Sigmoid colon (tissue), 6 donors: ENCODE measurements at regions not wholly inside any gene's neighbourhood (a gene's known extent, or its start where the extent isn't known, plus 50 kb on each side); places are given as distances from the start of the nearest gene placed in this dataset.
"Not testable (repeated sequence)": the region's sequence is repeated elsewhere in the genome, so short reads cannot be mapped to it uniquely, and the experiment has no call there.

ENCODE experiments used
- DNase-seq: peaks from one replicate; pipeline ENCODE4 v3.0.0-alpha.2; 2019
- H3K27ac ChIP-seq, 4 donors: fragments of 200-600 bp; sonication (generic); one replicate each; pipeline ENCODE4 v1.5.1; 2016 to 2019; ENCODE audit warnings: mild to moderate bottlenecking in 1 of 4
- H3K27me3 ChIP-seq, 3 donors: fragments of 200-600 bp; sonication (generic); one replicate each; pipeline ENCODE4 v1.5.1; 2019; ENCODE audit warnings: mild to moderate bottlenecking in 1 of 3
- H3K36me3 ChIP-seq, 4 donors: fragments of 200-600 bp; sonication (generic); one replicate each; pipeline ENCODE4 v1.5.1; 2016 to 2019
- H3K4me1 ChIP-seq, 4 donors: fragments of 200-600 bp; sonication (generic); one replicate each; pipeline ENCODE4 v1.5.1; 2017 to 2019
- H3K4me3 ChIP-seq, 4 donors: fragments of 200-600 bp; sonication (generic); one replicate each; pipeline ENCODE4 v1.5.1; 2017 to 2019; ENCODE audit warnings: mild to moderate bottlenecking in 2 of 4, moderate library complexity in 1 of 4
- H3K9me3 ChIP-seq, 4 donors: fragments of 200-600 bp in 3 of 4; sonication (generic) in 3 of 4; one replicate each; pipeline versions ENCODE4 v1.5.1 to v1.6.1; 2013 to 2019
- CTCF ChIP-seq, 4 experiments: fragments of 450-650 bp in 3 of 4; fragments of 200-600 bp in 1 of 4; IDR thresholded peaks; one replicate each; pipeline ENCODE4 v1.5.1; 2016 to 2019; ENCODE audit warnings: antibody characterized with exemption in 4 of 4, mild to moderate bottlenecking in 3 of 4, moderate library complexity in 2 of 4
- EP300 ChIP-seq, 4 donors: sonication (generic); formaldehyde crosslinking; IDR thresholded peaks; one replicate each; pipeline ENCODE4 v1.6.1; 2017; ENCODE audit warnings: antibody characterized with exemption in 4 of 4
- POLR2A ChIP-seq, 2 donors: fragments of 450-650 bp; IDR thresholded peaks; one replicate each; pipeline ENCODE4 v1.6.1; 2016; ENCODE audit warnings: antibody characterized with exemption in 2 of 2, mild to moderate bottlenecking in 2 of 2, moderate library complexity in 2 of 2
- POLR2AphosphoS5 ChIP-seq, 4 donors: sonication (generic); formaldehyde crosslinking; IDR thresholded peaks; one replicate each; pipeline ENCODE4 v1.6.1; 2017; ENCODE audit warnings: antibody characterized with exemption in 4 of 4
- WGBS, 2 donors: extraction: QIAGEN DNeasy Blood & Tissue Kit; methylation state at CpG; one replicate each; pipeline ENCODE4 v1.1.7; 2013; 5-methylcytosine and 5-hydroxymethylcytosine counted together
- intact Hi-C: fragments of 100-400 bp; cut with DNase I; formaldehyde crosslinking; loops from one replicate; pipeline ENCODE4 v1.15.1; 2023
- donor health status: healthy with polysubstance abuse.
- donor health status: healthy.

- intact Hi-C loops = no loop called here
- H3K36me3 ChIP-seq = no peaks in the 10 kb centered on the region
- H3K9me3 ChIP-seq = peaks cover 0 to 4% (median 2%) of the 10 kb centered on the region in 4 donors
- DNase-seq = no peak
- no peaks in the 10 kb centered on the region for H3K27me3 ChIP-seq
- no peak overlapping the region for H3K4me3 ChIP-seq
- TF ChIP-seq CTCF (IDR thresholded peaks at IDR 0.05) = no peak
- TF ChIP-seq POLR2AphosphoS5 (IDR thresholded peaks at IDR 0.05) = no peak
- no peak for TF ChIP-seq EP300 (IDR thresholded peaks at IDR 0.05)
- TF ChIP-seq POLR2A (IDR thresholded peaks at IDR 0.05) = no peak
- H3K4me1 ChIP-seq = no peaks in the 10 kb centered on the region
- no peak overlapping the region for H3K27ac ChIP-seq
These were observed 157.2 kb upstream of the TPRG1 start for GRCh38 chr3:189014526-189014925.

GRCh38 chr3:189022576-189023466 is 148.9 kb upstream of the TPRG1 start:
- H3K36me3 ChIP-seq, H3K27me3 ChIP-seq, H3K4me3 ChIP-seq, H3K9me3 ChIP-seq, intact Hi-C loops, H3K27ac ChIP-seq, DNase-seq, H3K4me1 ChIP-seq: not testable (repeated sequence)
- WGBS, 2 donors = 73 to 79% methylated on average over 37 of the region's 39 CpGs

GRCh38 chr3:189025866-189026265 is 145.9 kb upstream of the TPRG1 start:
- intact Hi-C loops = no loop called here
- H3K4me3 ChIP-seq = no peak overlapping the region
- DNase-seq = no peak
- no peaks in the 10 kb centered on the region for H3K9me3 ChIP-seq
- H3K27ac ChIP-seq = no peak overlapping the region
- H3K4me1 ChIP-seq = no peaks in the 10 kb centered on the region
- H3K27me3 ChIP-seq = no peaks in the 10 kb centered on the region
- WGBS, 2 donors = 92 to 97% methylated on average over 2 of the region's 2 CpGs
- no peaks in the 10 kb centered on the region for H3K36me3 ChIP-seq
- TF ChIP-seq POLR2A (IDR thresholded peaks at IDR 0.05) = no peak
- TF ChIP-seq EP300 (IDR thresholded peaks at IDR 0.05) = no peak
- no peak for TF ChIP-seq POLR2AphosphoS5 (IDR thresholded peaks at IDR 0.05)
- no peak for TF ChIP-seq CTCF (IDR thresholded peaks at IDR 0.05)

GRCh38 chr3:189027626-189028155 is 144.1 kb upstream of the TPRG1 start:
- TF ChIP-seq POLR2AphosphoS5 (IDR thresholded peaks at IDR 0.05) (no peak), CTCF (IDR thresholded peaks at IDR 0.05) (no peak), EP300 (IDR thresholded peaks at IDR 0.05) (no peak), POLR2A (IDR thresholded peaks at IDR 0.05) (no peak)
- no peaks in the 10 kb centered on the region for H3K9me3 ChIP-seq
- intact Hi-C loops = no loop called here
- H3K4me1 ChIP-seq = no peaks in the 10 kb centered on the region
- no peak overlapping the region for H3K4me3 ChIP-seq
- DNase-seq = no peak
- no peaks in the 10 kb centered on the region for H3K27me3 ChIP-seq
- 83 to 92% methylated on average over 4 of the region's 4 CpGs for WGBS, 2 donors
- H3K27ac ChIP-seq = no peak overlapping the region
- H3K36me3 ChIP-seq = no peaks in the 10 kb centered on the region

- H3K4me1 ChIP-seq = no peaks in the 10 kb centered on the region
- intact Hi-C loops = no loop called here
- H3K27ac ChIP-seq = no peak overlapping the region
- no peak for TF ChIP-seq EP300 (IDR thresholded peaks at IDR 0.05)
- no peak for TF ChIP-seq POLR2A (IDR thresholded peaks at IDR 0.05)
- TF ChIP-seq POLR2AphosphoS5 (IDR thresholded peaks at IDR 0.05) = no peak
- no peak for TF ChIP-seq CTCF (IDR thresholded peaks at IDR 0.05)
- H3K36me3 ChIP-seq = no peaks in the 10 kb centered on the region
- H3K9me3 ChIP-seq = peaks cover 0 to 2% (median 0%) of the 10 kb centered on the region in 4 donors
- WGBS, 2 donors = 69 to 72% methylated on average over 2 of the region's 2 CpGs
- H3K4me3 ChIP-seq = no peak overlapping the region
- no peak for DNase-seq
- no peaks in the 10 kb centered on the region for H3K27me3 ChIP-seq
These were observed 132.7 kb upstream of the TPRG1 start for GRCh38 chr3:189038773-189039745.
